Pons (tissue), 1 donor: ENCODE measurements at regions not wholly inside any gene's neighbourhood (a gene's known extent, or its start where the extent isn't known, plus 50 kb on each side); places are given as distances from the start of the nearest gene placed in this dataset.

ENCODE experiments used
- DNase-seq: peaks from one replicate; pipeline ENCODE4 v3.0.0-alpha.2; 2016; ENCODE audit warnings: low spot score

DNA sequence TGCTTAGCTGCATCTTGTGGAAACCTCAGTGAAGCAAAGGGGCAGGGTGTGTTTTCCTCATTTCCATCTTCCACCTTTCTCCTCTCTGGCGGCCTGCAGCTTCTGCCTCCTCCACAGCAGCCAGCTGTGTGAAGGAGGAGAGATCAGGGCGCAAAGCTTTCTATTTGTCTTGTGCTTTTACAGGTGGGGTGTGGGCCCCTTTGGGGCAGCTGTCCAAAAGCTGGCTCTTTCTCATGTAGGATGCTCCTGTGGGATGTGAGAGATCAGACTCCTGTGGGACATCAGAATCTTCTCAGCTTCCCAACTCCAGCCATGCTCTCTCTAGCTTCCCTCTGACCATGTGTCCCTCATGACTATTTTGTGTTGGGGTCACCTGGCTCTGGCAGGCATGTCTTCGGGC is 227.1 kb downstream of the MID1 start:
- no peak for DNase-seq

DNA sequence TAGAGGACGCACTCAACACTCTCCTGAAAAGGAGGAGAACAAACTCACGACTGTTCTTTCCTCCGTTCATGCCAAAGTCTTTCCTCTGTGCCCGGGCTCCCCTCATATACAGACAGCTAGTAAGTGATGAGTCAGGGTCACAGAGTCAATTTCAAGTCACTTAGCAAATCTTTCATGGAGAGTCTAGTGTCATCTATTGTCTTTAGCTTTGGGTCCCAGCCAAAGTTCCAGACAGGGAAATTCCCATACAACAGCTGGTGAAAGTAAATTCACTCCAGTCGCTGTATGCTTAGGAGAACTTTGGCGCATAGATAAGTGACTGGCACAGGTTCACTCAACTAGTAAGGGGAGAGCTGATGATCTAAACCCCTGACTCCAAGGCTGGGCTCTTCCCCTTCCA is 226.5 kb downstream of the MID1 start:
- DNase-seq = no peak

DNA sequence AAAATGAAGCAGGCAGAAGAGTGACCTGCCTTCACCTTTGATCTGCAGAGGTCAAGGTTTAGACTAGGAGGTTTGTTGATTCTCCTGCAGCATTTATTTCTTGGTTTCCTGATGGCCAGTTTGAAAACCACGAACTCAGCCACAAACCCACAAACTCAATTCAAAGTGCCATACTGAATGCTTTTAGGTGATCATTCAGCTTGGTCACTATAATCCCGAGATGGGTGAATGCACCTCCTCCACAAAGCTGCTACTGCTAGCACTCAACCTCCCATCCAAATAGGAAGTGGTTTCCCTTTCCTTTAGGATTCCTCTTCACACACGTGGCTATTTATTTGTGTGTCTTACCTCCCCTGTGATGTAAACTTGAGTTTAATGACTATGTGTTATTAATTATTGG is 225.2 kb downstream of the MID1 start:
- DNase-seq = no peak
